ENCODE measurements at regions not wholly inside any gene's neighbourhood (a gene's known extent, or its start where the extent isn't known, plus 50 kb on each side); places are given as distances from the start of the nearest gene placed in this dataset.

- intact Hi-C loops (cut with DNase I; ENCODE audit: low total_unique reads), result no loop called here
- no peak overlapping the region for H3K4me3 ChIP-seq (ENCODE audit: low read depth, poor library complexity, severe bottlenecking)
- TF ChIP-seq POLR2A (IDR thresholded peaks at IDR 0.05), result no peak
- no peak for TF ChIP-seq CTCF (IDR thresholded peaks at IDR 0.05)
- 39 to 47% methylated on average over 7 of the region's 7 CpGs for WGBS, 2 donors
- DNase-seq (ENCODE audit: low spot score in 2 of 2), result peak in 1 of 2 donors; percentile 61
Observed at GRCh38 chr14:76926521-76927251, 100.5 kb downstream of the LRRC74A start.

- no peak overlapping the region for H3K4me3 ChIP-seq (ENCODE audit: low read depth, poor library complexity, severe bottlenecking)
- TF ChIP-seq POLR2A (IDR thresholded peaks at IDR 0.05), result no peak
- TF ChIP-seq CTCF (IDR thresholded peaks at IDR 0.05), result no peak
- no peak for DNase-seq (ENCODE audit: low spot score in 2 of 2)
- WGBS, 2 donors, result 78 to 79% methylated on average over 9 of the region's 9 CpGs
- intact Hi-C loops (cut with DNase I; ENCODE audit: low total_unique reads), result no loop called here
Observed at GRCh38 chr14:76925097-76925441, 98.9 kb downstream of the LRRC74A start.

- intact Hi-C loops (cut with DNase I; ENCODE audit: low total_unique reads), result no loop called here
- 66 to 69% methylated on average over 11 to 15 of the region's 15 CpGs for WGBS, 2 donors
- TF ChIP-seq CTCF (IDR thresholded peaks at IDR 0.05), result no peak
- TF ChIP-seq POLR2A (IDR thresholded peaks at IDR 0.05), result no peak
- no peak overlapping the region for H3K4me3 ChIP-seq (ENCODE audit: low read depth, poor library complexity, severe bottlenecking)
- DNase-seq (ENCODE audit: low spot score in 2 of 2), result no peak
Observed at GRCh38 chr14:76924371-76925096, 98.3 kb downstream of the LRRC74A start.

GRCh38 chr14:76923431-76924370 is 97.5 kb downstream of the LRRC74A start:
- DNase-seq (ENCODE audit: low spot score in 2 of 2), result no peak
- intact Hi-C loops (cut with DNase I; ENCODE audit: low total_unique reads), result no loop called here
- WGBS, 2 donors, result 76 to 78% methylated on average over 22 of the region's 22 CpGs

GRCh38 chr14:76922584-76922983 is 96.4 kb downstream of the LRRC74A start:
- intact Hi-C loops (cut with DNase I; ENCODE audit: low total_unique reads), result no loop called here
- 74 to 83% methylated on average over 11 of the region's 12 CpGs for WGBS, 2 donors
- H3K4me3 ChIP-seq (ENCODE audit: low read depth, poor library complexity, severe bottlenecking), result no peak overlapping the region
- DNase-seq (ENCODE audit: low spot score in 2 of 2), result no peak
- no peak for TF ChIP-seq POLR2A (IDR thresholded peaks at IDR 0.05)
- TF ChIP-seq CTCF (IDR thresholded peaks at IDR 0.05), result no peak

More at GRCh38 chr14:76923431-76924370, 97.5 kb downstream of the LRRC74A start:
- H3K4me3 ChIP-seq (ENCODE audit: low read depth, poor library complexity, severe bottlenecking), result no peak overlapping the region
- TF ChIP-seq POLR2A (IDR thresholded peaks at IDR 0.05), result no peak
- no peak for TF ChIP-seq CTCF (IDR thresholded peaks at IDR 0.05)

All from lower leg skin (tissue), 4 donors.